ENCODE measurements at regions not wholly inside any gene's neighbourhood (a gene's known extent, or its start where the extent isn't known, plus 50 kb on each side); places are given as distances from the start of the nearest gene placed in this dataset.
"Not testable (repeated sequence)": the region's sequence is repeated elsewhere in the genome, so short reads cannot be mapped to it uniquely, and the experiment has no call there.

GRCh38 chr2:84212611-84213314, 246.3 kb downstream of the SUCLG1 start:
- no peak for DNase-seq

- no peak for DNase-seq
These were observed 249.1 kb downstream of the SUCLG1 start for GRCh38 chr2:84209941-84210340.

- no peak for DNase-seq
These were observed 254.1 kb downstream of the SUCLG1 start for GRCh38 chr2:84204995-84205394.

- no peak for DNase-seq
These were observed 256.9 kb downstream of the SUCLG1 start for GRCh38 chr2:84202166-84202565.

GRCh38 chr2:84201158-84201557, 257.9 kb downstream of the SUCLG1 start:
- no peak for DNase-seq

- no peak for DNase-seq
These were observed 261.2 kb downstream of the SUCLG1 start for GRCh38 chr2:84197901-84198300.

GRCh38 chr2:84194949-84195644, 264.0 kb downstream of the SUCLG1 start:
- DNase-seq = no peak

- DNase-seq = no peak
These were observed 264.9 kb downstream of the SUCLG1 start for GRCh38 chr2:84194181-84194580.

- DNase-seq = no peak
These were observed 271.8 kb downstream of the SUCLG1 start for GRCh38 chr2:84187258-84187657.

- DNase-seq = no peak
These were observed 277.2 kb downstream of the SUCLG1 start for GRCh38 chr2:84181927-84182326.

GRCh38 chr2:84177733-84178132, 281.3 kb downstream of the SUCLG1 start:
- DNase-seq = no peak

GRCh38 chr2:84175970-84176369, 283.1 kb downstream of the SUCLG1 start:
- no peak for DNase-seq

GRCh38 chr2:84175340-84175739, 283.7 kb downstream of the SUCLG1 start:
- DNase-seq = no peak

- no peak for DNase-seq
These were observed 286.0 kb downstream of the SUCLG1 start for GRCh38 chr2:84173041-84173440.

- DNase-seq = no peak
These were observed 288.1 kb downstream of the SUCLG1 start for GRCh38 chr2:84170979-84171378.

- DNase-seq = no peak
These were observed 289.2 kb downstream of the SUCLG1 start for GRCh38 chr2:84169871-84170270.

- DNase-seq = not testable (repeated sequence)
These were observed 290.5 kb downstream of the SUCLG1 start for GRCh38 chr2:84168552-84168951.

- DNase-seq = no peak
These were observed 293.8 kb downstream of the SUCLG1 start for GRCh38 chr2:84165256-84165655.

GRCh38 chr2:84160453-84160852, 298.6 kb downstream of the SUCLG1 start:
- no peak for DNase-seq

- DNase-seq = no peak
These were observed 300.5 kb downstream of the SUCLG1 start for GRCh38 chr2:84158605-84159004.

- no peak for DNase-seq
These were observed 306.6 kb downstream of the SUCLG1 start for GRCh38 chr2:84152462-84152861.

GRCh38 chr2:84144345-84144744, 314.7 kb downstream of the SUCLG1 start:
- DNase-seq = no peak

- DNase-seq = no peak
These were observed 322.0 kb downstream of the SUCLG1 start for GRCh38 chr2:84137034-84137433.

- no peak for DNase-seq
These were observed 326.7 kb downstream of the SUCLG1 start for GRCh38 chr2:84132370-84132769.
